ENCODE measurements at regions not wholly inside any gene's neighbourhood (a gene's known extent, or its start where the extent isn't known, plus 50 kb on each side); places are given as distances from the start of the nearest gene placed in this dataset.

GRCh38 chr3:67809370-67809935 lies 155.0 kb upstream of the SUCLG2 start:
- H3K4me3 ChIP-seq (replicated peaks in 1 of 4; ENCODE audit: control extremely low read depth in 1 of 4, insufficient read depth in 1 of 4, low read depth in 3 of 4, low read length in 4 of 4) = no peak overlapping the region
- TF ChIP-seq EZH2 (IDR thresholded peaks at IDR 0.05; ENCODE audit: low read length, missing control alignments) = no peak
- TF ChIP-seq CTCF (conservative IDR thresholded peaks at IDR 0.05 in 1 of 2, IDR thresholded peaks at IDR 0.05 in 1 of 2; ENCODE audit: low read depth in 1 of 2, low read length in 2 of 2) = no peak
- no peaks in the 10 kb centered on the region for H4K20me1 ChIP-seq (ENCODE audit: control insufficient read depth, extremely low read depth, insufficient read depth, low read length)
- no peak overlapping the region for H3K27ac ChIP-seq (ENCODE audit: insufficient read depth, low read length)
- no peak overlapping the region for H3K4me2 ChIP-seq (ENCODE audit: extremely low read depth, insufficient read depth, low read length)
- H2AFZ ChIP-seq (ENCODE audit: low read length) = no peak overlapping the region
- H3K36me3 ChIP-seq (ENCODE audit: control insufficient read depth, insufficient read depth, low read length) = no peaks in the 10 kb centered on the region
- no peaks in the 10 kb centered on the region for H3K4me1 ChIP-seq (ENCODE audit: control insufficient read depth, extremely low read depth, insufficient read depth, low read length)
- no peaks in the 10 kb centered on the region for H3K9me3 ChIP-seq (ENCODE audit: control insufficient read depth, insufficient read depth, low read depth, low read length)
- H3K79me2 ChIP-seq (ENCODE audit: control insufficient read depth, insufficient read depth, low read length) = no peaks in the 10 kb centered on the region
- H3K9ac ChIP-seq (ENCODE audit: insufficient read depth, low read length) = no peak overlapping the region
- DNase-seq (ENCODE audit: low read depth in 2 of 2) = no peak
- H3K27me3 ChIP-seq (ENCODE audit: control insufficient read depth, insufficient read depth, low read length) = no peaks in the 10 kb centered on the region

- Histone ChIP-seq H3K4me1 (ENCODE audit: control insufficient read depth, extremely low read depth, insufficient read depth, low read length) (no peaks in the 10 kb centered on the region), H3K27me3 (ENCODE audit: control insufficient read depth, insufficient read depth, low read length) (no peaks in the 10 kb centered on the region), H3K9ac (ENCODE audit: insufficient read depth, low read length) (no peak overlapping the region), H3K9me3 (ENCODE audit: control insufficient read depth, insufficient read depth, low read depth, low read length) (no peaks in the 10 kb centered on the region), H3K4me3 (replicated peaks in 1 of 4; ENCODE audit: control extremely low read depth in 1 of 4, insufficient read depth in 1 of 4, low read depth in 3 of 4, low read length in 4 of 4) (no peak overlapping the region), H3K36me3 (ENCODE audit: control insufficient read depth, insufficient read depth, low read length) (no peaks in the 10 kb centered on the region), H4K20me1 (ENCODE audit: control insufficient read depth, extremely low read depth, insufficient read depth, low read length) (no peaks in the 10 kb centered on the region), H2AFZ (ENCODE audit: low read length) (no peak overlapping the region), H3K79me2 (ENCODE audit: control insufficient read depth, insufficient read depth, low read length) (no peaks in the 10 kb centered on the region), H3K4me2 (ENCODE audit: extremely low read depth, insufficient read depth, low read length) (no peak overlapping the region), H3K27ac (ENCODE audit: insufficient read depth, low read length) (no peak overlapping the region)
- DNase-seq (ENCODE audit: low read depth in 2 of 2) = no peak
- no peak for TF ChIP-seq CTCF (conservative IDR thresholded peaks at IDR 0.05 in 1 of 2, IDR thresholded peaks at IDR 0.05 in 1 of 2; ENCODE audit: low read depth in 1 of 2, low read length in 2 of 2)
- TF ChIP-seq EZH2 (IDR thresholded peaks at IDR 0.05; ENCODE audit: low read length, missing control alignments) = no peak
Observed at GRCh38 chr3:67808906-67809305, 154.5 kb upstream of the SUCLG2 start.

- Histone ChIP-seq H3K79me2 (ENCODE audit: control insufficient read depth, insufficient read depth, low read length) (no peaks in the 10 kb centered on the region), H3K27me3 (ENCODE audit: control insufficient read depth, insufficient read depth, low read length) (no peaks in the 10 kb centered on the region), H3K4me3 (replicated peaks in 1 of 4; ENCODE audit: control extremely low read depth in 1 of 4, insufficient read depth in 1 of 4, low read depth in 3 of 4, low read length in 4 of 4) (no peak overlapping the region), H3K27ac (ENCODE audit: insufficient read depth, low read length) (no peak overlapping the region), H3K4me2 (ENCODE audit: extremely low read depth, insufficient read depth, low read length) (no peak overlapping the region), H3K4me1 (ENCODE audit: control insufficient read depth, extremely low read depth, insufficient read depth, low read length) (no peaks in the 10 kb centered on the region), H3K9me3 (ENCODE audit: control insufficient read depth, insufficient read depth, low read depth, low read length) (no peaks in the 10 kb centered on the region), H2AFZ (ENCODE audit: low read length) (no peak overlapping the region), H3K36me3 (ENCODE audit: control insufficient read depth, insufficient read depth, low read length) (no peaks in the 10 kb centered on the region), H4K20me1 (ENCODE audit: control insufficient read depth, extremely low read depth, insufficient read depth, low read length) (no peaks in the 10 kb centered on the region), H3K9ac (ENCODE audit: insufficient read depth, low read length) (no peak overlapping the region)
- no peak for DNase-seq (ENCODE audit: low read depth in 2 of 2)
- TF ChIP-seq CTCF (conservative IDR thresholded peaks at IDR 0.05 in 1 of 2, IDR thresholded peaks at IDR 0.05 in 1 of 2; ENCODE audit: low read depth in 1 of 2, low read length in 2 of 2) (no peak), EZH2 (IDR thresholded peaks at IDR 0.05; ENCODE audit: low read length, missing control alignments) (no peak)
Observed at GRCh38 chr3:67804578-67804977, 150.2 kb upstream of the SUCLG2 start.
